ENCODE measurements at regions not wholly inside any gene's neighbourhood (a gene's known extent, or its start where the extent isn't known, plus 50 kb on each side); places are given as distances from the start of the nearest gene placed in this dataset.

DNA sequence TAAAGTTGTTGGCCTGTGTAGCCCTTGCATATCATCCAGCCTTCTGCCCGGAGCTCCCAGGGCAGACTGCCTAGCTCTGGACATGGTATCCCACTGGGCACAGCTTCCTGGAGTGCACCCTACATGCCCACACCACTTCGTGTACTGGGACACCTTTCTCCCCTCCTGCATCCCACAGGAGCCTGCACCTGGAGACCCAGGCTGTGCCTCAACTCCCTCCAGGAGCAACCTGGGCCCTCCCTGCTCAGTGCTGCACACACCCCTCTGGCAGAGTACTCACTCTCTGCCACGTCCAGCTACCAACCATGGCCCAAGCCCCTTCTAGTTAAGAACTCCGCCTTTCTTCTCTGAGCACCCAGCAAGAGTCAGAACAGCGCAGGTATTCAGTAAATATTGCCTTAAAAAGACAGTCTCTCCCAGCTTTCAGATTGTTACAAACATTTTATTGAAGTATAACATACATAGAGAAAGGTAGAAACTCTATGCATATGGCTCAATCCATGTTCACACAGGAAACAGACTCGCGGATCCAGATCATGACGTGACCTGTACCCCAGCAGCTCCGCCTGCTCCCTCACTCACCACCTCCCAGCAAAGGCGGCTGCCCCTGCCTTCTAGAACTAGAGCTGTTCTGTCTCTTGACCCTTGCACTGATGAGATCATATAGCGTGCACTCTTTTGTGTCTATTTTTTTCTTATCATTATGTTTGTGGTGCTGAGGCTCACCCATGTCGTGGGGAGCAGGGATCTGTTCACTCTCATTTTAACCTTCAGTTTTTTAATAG is 98.4 kb upstream of the MYCN start:
- DNase-seq (ENCODE audit: low spot score): no peak
- Mint-ChIP-seq H3K9me3 (peaks cover 3% of the 10 kb centered on the region; the same call in 1 of the 3 replicates), H3K36me3 (ENCODE audit: low read depth) (no peaks in the 10 kb centered on the region), H3K27ac (no peak overlapping the region), H3K27me3 (ENCODE audit: insufficient read depth, low read depth, poor library complexity) (peaks cover 3% of the 10 kb centered on the region), H3K4me3 (no peak overlapping the region), H3K4me1 (peaks cover 7% of the 10 kb centered on the region; the same call in 2 of the 3 replicates)
- TF ChIP-seq, protein P1, sequence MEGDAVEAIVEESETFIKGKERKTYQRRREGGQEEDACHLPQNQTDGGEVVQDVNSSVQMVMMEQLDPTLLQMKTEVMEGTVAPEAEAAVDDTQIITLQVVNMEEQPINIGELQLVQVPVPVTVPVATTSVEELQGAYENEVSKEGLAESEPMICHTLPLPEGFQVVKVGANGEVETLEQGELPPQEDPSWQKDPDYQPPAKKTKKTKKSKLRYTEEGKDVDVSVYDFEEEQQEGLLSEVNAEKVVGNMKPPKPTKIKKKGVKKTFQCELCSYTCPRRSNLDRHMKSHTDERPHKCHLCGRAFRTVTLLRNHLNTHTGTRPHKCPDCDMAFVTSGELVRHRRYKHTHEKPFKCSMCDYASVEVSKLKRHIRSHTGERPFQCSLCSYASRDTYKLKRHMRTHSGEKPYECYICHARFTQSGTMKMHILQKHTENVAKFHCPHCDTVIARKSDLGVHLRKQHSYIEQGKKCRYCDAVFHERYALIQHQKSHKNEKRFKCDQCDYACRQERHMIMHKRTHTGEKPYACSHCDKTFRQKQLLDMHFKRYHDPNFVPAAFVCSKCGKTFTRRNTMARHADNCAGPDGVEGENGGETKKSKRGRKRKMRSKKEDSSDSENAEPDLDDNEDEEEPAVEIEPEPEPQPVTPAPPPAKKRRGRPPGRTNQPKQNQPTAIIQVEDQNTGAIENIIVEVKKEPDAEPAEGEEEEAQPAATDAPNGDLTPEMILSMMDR (conservative IDR thresholded peaks at IDR 0.05; ENCODE audit: low read depth in 2 of 2): no peak
- TF ChIP-seq ZNF331 (CRISPR knock-in tag; IDR thresholded peaks at IDR 0.05; ENCODE audit: low read depth): no peak
- TF ChIP-seq, protein P2, sequence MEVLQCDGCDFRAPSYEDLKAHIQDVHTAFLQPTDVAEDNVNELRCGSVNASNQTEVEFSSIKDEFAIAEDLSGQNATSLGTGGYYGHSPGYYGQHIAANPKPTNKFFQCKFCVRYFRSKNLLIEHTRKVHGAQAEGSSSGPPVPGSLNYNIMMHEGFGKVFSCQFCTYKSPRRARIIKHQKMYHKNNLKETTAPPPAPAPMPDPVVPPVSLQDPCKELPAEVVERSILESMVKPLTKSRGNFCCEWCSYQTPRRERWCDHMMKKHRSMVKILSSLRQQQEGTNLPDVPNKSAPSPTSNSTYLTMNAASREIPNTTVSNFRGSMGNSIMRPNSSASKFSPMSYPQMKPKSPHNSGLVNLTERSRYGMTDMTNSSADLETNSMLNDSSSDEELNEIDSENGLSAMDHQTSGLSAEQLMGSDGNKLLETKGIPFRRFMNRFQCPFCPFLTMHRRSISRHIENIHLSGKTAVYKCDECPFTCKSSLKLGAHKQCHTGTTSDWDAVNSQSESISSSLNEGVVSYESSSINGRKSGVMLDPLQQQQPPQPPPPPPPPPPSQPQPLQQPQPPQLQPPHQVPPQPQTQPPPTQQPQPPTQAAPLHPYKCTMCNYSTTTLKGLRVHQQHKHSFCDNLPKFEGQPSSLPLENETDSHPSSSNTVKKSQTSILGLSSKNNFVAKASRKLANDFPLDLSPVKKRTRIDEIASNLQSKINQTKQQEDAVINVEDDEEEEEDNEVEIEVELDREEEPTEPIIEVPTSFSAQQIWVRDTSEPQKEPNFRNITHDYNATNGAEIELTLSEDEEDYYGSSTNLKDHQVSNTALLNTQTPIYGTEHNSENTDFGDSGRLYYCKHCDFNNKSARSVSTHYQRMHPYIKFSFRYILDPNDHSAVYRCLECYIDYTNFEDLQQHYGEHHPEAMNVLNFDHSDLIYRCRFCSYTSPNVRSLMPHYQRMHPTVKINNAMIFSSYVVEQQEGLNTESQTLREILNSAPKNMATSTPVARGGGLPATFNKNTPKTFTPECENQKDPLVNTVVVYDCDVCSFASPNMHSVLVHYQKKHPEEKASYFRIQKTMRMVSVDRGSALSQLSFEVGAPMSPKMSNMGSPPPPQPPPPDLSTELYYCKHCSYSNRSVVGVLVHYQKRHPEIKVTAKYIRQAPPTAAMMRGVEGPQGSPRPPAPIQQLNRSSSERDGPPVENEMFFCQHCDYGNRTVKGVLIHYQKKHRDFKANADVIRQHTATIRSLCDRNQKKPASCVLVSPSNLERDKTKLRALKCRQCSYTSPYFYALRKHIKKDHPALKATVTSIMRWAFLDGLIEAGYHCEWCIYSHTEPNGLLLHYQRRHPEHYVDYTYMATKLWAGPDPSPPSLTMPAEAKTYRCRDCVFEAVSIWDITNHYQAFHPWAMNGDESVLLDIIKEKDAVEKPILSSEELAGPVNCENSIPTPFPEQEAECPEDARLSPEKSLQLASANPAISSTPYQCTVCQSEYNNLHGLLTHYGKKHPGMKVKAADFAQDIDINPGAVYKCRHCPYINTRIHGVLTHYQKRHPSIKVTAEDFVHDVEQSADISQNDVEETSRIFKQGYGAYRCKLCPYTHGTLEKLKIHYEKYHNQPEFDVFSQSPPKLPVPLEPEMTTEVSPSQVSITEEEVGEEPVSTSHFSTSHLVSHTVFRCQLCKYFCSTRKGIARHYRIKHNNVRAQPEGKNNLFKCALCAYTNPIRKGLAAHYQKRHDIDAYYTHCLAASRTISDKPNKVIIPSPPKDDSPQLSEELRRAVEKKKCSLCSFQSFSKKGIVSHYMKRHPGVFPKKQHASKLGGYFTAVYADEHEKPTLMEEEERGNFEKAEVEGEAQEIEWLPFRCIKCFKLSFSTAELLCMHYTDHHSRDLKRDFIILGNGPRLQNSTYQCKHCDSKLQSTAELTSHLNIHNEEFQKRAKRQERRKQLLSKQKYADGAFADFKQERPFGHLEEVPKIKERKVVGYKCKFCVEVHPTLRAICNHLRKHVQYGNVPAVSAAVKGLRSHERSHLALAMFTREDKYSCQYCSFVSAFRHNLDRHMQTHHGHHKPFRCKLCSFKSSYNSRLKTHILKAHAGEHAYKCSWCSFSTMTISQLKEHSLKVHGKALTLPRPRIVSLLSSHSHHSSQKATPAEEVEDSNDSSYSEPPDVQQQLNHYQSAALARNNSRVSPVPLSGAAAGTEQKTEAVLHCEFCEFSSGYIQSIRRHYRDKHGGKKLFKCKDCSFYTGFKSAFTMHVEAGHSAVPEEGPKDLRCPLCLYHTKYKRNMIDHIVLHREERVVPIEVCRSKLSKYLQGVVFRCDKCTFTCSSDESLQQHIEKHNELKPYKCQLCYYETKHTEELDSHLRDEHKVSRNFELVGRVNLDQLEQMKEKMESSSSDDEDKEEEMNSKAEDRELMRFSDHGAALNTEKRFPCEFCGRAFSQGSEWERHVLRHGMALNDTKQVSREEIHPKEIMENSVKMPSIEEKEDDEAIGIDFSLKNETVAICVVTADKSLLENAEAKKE (CRISPR knock-in tag; IDR thresholded peaks at IDR 0.05): no peak
- TF ChIP-seq JUNB (IDR thresholded peaks at IDR 0.05; ENCODE audit: unreplicated experiment): no peak
- no peak for TF ChIP-seq EZH2 (IDR thresholded peaks at IDR 0.05; ENCODE audit: low read depth, unreplicated experiment)
- no peak for TF ChIP-seq ZNF114 (CRISPR knock-in tag; IDR thresholded peaks at IDR 0.05)
- TF ChIP-seq STAT1 (IDR thresholded peaks at IDR 0.05; ENCODE audit: unreplicated experiment): no peak
- TF ChIP-seq, protein P3, sequence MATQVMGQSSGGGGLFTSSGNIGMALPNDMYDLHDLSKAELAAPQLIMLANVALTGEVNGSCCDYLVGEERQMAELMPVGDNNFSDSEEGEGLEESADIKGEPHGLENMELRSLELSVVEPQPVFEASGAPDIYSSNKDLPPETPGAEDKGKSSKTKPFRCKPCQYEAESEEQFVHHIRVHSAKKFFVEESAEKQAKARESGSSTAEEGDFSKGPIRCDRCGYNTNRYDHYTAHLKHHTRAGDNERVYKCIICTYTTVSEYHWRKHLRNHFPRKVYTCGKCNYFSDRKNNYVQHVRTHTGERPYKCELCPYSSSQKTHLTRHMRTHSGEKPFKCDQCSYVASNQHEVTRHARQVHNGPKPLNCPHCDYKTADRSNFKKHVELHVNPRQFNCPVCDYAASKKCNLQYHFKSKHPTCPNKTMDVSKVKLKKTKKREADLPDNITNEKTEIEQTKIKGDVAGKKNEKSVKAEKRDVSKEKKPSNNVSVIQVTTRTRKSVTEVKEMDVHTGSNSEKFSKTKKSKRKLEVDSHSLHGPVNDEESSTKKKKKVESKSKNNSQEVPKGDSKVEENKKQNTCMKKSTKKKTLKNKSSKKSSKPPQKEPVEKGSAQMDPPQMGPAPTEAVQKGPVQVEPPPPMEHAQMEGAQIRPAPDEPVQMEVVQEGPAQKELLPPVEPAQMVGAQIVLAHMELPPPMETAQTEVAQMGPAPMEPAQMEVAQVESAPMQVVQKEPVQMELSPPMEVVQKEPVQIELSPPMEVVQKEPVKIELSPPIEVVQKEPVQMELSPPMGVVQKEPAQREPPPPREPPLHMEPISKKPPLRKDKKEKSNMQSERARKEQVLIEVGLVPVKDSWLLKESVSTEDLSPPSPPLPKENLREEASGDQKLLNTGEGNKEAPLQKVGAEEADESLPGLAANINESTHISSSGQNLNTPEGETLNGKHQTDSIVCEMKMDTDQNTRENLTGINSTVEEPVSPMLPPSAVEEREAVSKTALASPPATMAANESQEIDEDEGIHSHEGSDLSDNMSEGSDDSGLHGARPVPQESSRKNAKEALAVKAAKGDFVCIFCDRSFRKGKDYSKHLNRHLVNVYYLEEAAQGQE (IDR thresholded peaks at IDR 0.05; ENCODE audit: unreplicated experiment): no peak
- no peaks in the 10 kb centered on the region for H4K20me1 ChIP-seq (replicated peaks; ENCODE audit: insufficient read depth)
- no peak overlapping the region for H3K4me2 ChIP-seq
- H3K4me1 ChIP-seq (ENCODE audit: insufficient read depth): no peaks in the 10 kb centered on the region
- no peak overlapping the region for H3K27ac ChIP-seq (ENCODE audit: low read depth)
- H3K36me3 ChIP-seq (ENCODE audit: insufficient read depth): no peaks in the 10 kb centered on the region
- ATAC-seq: no peak
- H3K4me3 ChIP-seq: no peak overlapping the region
- H3K9me2 ChIP-seq (ENCODE audit: insufficient read depth): no peaks in the 10 kb centered on the region
- no peaks in the 10 kb centered on the region for H3K27me3 ChIP-seq (ENCODE audit: insufficient read depth)
- H3F3A ChIP-seq (replicated peaks; ENCODE audit: low read depth): no peaks in the 10 kb centered on the region
- no peak overlapping the region for H2AFZ ChIP-seq
- no peaks in the 10 kb centered on the region for H3K79me2 ChIP-seq (replicated peaks; ENCODE audit: insufficient read depth)

Data from GM23338 (cell line).